HG03175 (cell line): ENCODE measurements at regions not wholly inside any gene's neighbourhood (a gene's known extent, or its start where the extent isn't known, plus 50 kb on each side); places are given as distances from the start of the nearest gene placed in this dataset.
"Not testable (repeated sequence)": the region's sequence is repeated elsewhere in the genome, so short reads cannot be mapped to it uniquely, and the experiment has no call there.

Experiments
- ATAC-seq: cut with Tn5 transposase; IDR thresholded peaks from one replicate; pipeline ENCODE4 v1.9.1; 2021; ENCODE audit warnings: mild to moderate bottlenecking, moderate library complexity; ENCODE audit not compliant: unreplicated experiment

DNA sequence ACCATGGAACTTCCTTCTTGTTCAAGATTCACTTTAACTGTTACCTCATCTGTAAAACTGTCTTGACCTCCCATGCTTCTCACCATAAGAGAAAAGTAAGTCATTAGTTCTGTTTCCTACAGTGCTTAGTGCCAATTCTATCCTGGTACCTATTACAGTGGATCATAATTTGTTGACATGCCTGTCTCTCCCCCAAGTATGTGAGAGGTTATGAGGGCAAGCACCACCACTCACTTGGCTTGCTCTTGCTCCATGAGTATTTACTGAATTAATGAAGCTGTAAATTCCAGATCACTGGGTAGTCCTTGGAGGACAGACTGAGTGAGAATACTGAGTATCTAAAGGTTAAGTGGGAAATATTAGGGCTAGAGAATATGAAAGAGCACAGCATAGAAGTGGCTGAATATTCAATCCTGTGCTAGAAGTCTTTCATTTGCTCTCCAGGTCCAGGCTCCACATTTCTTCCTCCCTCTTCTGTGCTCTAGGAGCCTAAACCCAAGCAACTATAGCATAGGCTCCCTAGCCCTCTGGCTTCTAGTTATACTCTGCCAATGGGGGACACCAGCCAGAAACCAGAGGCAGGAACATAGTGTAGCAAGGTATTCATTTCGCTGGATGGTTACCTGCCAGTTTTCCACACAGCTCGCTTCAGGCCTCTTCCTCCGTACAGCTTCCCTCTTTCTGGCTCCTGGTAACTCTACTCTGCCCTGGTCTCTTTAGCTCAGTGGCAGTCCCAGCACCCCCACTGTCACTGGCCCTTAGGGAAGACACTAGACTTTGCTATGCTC lies 118.2 kb upstream of the SLC5A12 start:
- no peak for ATAC-seq

DNA sequence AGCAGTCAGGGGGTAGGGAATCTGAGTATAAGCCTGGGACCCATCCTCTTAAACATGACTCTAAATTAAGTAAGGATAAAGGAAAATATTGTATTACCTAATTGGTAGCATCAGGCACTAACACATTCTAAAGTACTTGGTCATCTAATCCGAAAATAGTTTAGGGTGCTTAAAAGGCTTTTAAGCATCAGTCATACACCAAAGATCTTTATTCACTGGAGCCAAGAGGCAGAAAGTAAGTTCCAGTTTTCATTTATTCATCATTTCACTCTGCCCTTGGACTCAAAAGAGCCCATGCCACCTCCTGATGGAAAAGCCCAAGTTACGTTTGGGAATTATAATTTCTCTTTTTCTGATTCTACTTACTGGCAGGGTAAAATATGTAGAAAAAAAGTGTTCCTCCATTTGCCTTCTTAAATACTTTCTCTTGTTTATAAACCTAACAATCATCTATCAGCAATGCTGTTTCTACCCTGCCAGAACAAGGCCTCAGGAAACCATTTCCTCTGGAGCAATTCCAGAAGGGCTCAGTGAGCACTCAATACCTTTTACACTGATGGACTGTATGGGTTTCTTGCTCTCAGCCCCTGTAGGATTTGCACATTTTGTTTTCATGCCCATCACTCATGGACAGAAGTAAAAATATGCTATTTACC lies 120.1 kb upstream of the SLC5A12 start:
- no peak for ATAC-seq

DNA sequence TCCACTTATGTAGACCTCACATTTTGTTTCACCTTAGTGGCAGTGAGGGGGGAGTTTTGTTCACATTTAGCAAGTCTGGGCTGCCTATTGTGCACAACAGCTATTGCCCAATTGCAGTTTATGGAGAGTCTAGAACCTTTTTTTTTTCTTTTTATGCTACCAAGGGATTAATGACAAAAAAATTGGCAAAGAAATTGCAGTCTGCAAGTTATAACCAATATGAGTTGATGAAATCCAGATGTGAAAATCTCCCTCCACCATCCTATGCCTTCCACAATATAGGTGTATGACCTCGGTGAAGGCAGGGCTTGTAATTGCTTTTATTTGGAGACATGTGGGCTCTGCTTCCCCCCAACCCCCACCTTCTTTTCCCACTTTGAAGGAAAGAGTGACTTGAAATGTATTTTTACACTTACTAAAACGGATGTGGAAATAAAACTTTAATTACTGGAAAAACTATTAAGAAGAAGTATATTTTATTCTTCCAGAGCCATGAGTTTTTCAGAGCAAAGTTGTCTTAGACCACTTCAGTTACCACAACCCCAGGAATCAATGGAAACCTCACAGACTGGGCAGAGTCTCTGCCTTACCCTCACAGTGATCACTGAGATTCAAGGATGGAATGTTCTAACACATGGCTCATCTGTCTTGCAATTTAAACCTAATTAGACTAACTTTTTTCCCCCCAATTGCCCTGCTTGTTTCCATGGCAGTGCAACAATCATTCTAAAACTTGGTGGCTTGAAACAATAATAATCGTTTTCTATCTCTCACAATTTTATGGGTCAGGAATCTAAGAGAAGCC lies 120.8 kb upstream of the SLC5A12 start:
- no peak for ATAC-seq

GRCh38 chr11:26843539-26843938 lies 121.7 kb upstream of the SLC5A12 start:
- ATAC-seq = no peak

DNA sequence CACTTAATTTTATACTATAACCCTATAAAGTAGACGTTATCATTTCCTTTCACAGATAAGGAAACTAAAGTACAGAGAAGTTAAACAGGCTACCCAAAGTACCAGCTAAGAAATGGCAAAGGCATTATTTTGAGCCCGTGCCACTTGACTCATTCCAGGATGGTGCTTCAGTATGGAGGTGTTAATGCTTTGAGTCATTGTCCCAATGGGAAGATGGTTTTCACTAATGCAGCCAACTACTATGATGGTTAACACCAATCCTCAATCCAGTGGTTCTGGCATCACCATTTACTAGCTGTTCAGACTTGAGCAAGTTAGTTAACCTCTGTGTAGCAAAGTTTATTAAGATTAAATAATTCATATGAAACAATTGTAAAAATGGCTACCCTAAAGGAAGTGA lies 123.1 kb upstream of the SLC5A12 start:
- ATAC-seq = no peak

DNA sequence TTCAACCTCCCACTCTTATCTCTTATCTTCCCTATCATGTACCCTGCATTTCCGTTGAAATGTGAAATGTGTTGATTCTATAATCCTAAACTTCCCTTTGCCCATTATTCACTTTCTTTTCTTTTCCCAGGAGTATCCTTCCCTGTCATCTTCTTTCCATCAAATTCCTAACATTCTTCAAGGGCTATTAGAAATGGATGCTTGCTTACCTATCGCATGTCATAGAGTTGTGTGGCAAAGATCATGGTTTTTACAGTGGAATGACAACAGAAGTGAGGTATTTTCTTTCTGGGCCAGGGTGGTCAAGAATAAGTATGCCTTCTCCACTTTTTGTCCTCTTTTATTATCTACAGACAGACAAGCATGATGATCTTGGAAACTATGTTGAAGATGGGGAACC lies 124.4 kb upstream of the SLC5A12 start:
- no peak for ATAC-seq

GRCh38 chr11:26847459-26847858 lies 125.6 kb upstream of the SLC5A12 start:
- no peak for ATAC-seq

DNA sequence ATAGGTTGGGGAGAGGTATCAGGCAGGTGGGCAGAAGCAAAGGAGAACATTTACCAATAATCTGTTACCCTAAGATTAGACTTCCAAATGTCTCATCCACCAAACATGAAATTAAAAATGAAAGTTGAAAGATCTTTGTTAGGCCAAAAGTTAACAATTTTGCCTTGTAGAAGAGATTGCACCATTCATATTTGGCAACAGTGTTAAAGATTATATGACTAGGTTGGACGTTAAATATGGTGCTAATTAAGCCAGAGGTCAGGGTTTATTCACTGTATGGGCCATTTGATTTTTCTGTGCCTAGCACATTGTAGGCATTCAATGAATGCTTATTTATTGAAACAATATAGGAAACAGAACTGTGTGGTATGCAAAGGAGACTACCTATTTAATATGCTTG lies 126.1 kb upstream of the SLC5A12 start:
- no peak for ATAC-seq

DNA sequence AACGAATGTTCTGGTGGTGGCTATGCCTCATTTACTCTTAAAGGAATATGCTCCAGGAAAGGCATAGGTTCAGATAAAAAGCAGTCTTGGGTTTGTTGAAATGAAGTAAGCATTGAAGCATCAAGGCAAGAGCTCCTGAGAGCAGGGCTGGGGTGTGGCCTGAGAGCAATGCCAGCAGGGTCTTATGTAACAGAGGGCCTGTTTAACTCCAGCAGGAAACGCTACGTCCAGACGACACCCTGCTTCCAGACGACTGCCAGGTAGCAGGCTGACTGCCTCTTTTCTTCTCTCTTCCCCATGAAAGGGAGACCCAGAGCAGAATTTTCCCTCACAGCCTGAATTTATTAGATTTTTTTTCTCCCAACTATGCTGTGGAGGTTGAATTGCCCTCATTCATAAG lies 127.2 kb upstream of the SLC5A12 start:
- ATAC-seq = no peak

GRCh38 chr11:26851291-26851690 lies 129.4 kb upstream of the SLC5A12 start:
- ATAC-seq = no peak

- no peak for ATAC-seq
Observed at GRCh38 chr11:26851696-26852095, 129.8 kb upstream of the SLC5A12 start.

- ATAC-seq = no peak
Observed at GRCh38 chr11:26858098-26858497, 135.8 kb upstream of the FIBIN start.

DNA sequence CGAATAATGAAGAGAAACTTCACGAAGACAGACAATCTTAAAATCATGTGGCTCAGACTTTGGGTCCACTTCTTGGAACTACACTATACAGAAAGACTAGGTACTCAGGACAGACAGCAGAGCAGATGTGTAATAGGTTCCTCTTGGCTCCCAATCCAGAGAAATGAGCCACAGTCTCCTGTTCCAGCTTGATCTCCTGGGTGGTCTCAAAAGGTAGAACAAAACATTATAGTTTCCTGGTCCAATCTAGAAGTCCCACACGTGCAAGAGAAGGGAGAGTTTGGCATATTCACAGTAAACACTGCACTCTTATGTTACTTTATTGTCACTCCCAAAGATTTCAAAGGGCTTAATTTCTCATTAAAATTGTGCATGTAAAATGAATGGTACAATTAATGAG lies 134.5 kb upstream of the FIBIN start:
- no peak for ATAC-seq

DNA sequence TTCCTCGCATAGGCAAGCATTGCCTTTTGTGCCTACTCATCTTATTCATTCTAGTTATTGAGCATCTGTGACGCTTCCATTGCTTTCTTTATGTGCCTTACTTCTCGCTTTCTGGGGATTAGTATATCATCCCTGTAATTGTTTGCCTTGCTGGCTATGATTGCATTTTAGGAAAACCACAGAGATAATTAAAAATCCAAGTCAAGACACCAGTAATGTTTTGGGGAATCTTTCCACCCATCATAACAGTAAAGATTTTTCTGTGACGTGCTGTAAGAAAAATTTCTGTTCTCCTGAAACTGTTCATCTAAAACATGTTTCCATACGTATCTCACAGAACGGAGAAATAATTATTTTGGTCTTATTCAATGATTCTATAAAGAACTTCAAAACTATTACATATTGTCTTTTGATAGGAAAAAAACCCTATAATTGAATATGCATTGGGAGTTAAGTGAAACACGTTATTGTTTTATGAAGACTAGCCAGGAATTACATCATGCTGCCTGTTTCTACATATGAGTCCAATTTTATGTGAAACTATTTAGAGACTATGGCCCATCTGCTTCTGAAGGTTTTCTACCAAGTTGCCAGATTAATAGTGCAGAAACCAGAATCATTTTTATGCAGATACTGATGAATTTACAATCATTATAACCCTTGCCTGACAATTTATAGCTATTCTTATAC lies 133.7 kb upstream of the FIBIN start:
- ATAC-seq = no peak

DNA sequence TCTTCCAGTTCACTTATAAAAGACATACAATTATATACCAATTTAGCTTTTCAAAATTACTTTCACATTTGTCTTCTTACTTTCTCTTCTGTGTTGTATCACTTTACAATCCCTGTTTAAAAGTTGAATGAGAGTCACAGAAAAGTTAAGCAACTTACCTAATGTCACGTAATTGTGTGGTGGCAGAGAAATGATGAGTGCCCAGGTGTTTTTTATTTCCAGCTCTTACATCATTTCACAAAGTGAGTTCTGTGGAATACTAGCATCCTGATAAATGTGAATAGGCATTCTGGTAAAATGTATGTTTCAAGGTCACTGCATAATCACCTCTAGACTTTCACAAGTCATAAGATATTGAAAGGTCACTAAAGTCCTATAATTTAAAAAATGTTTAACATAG lies 133.0 kb upstream of the FIBIN start:
- ATAC-seq = no peak

DNA sequence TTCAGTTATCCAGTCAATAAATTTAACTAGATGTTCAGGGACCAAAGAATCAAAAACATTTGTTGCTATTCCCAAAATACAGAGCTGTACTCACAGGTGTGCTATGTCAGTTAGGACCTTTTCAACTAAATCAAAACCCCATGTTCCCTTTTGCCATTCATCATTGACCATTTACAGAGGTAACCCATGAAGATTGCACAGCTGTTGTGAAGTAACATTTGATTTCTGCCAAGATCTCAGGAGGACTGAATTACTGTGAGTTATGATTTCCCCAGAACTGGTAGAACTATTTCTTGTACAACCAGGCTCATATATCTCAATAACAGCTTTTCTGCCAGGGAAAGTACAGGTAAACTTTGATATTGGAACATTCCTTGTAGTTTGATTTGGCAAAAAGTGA lies 131.1 kb upstream of the FIBIN start:
- ATAC-seq = no peak

- ATAC-seq = no peak
Observed at GRCh38 chr11:26865703-26866102, 128.2 kb upstream of the FIBIN start.

DNA sequence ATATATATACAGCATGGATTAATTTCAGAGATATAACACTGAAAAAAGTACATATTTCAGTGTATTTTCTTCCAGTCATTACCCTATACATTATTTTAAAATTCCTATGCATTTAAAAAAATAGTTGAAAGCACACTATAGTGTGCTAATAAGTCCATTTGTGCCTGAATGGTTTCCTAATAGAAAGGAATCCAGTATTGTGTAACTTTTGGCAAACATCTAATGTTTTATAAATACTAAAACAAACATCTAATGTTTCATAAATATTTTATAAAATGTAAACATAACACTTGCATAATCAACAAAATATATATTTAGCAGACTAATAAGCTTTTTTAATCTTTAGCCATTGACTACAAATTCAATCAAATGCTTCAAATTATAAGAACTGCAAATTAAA lies 126.6 kb upstream of the FIBIN start:
- no peak for ATAC-seq

DNA sequence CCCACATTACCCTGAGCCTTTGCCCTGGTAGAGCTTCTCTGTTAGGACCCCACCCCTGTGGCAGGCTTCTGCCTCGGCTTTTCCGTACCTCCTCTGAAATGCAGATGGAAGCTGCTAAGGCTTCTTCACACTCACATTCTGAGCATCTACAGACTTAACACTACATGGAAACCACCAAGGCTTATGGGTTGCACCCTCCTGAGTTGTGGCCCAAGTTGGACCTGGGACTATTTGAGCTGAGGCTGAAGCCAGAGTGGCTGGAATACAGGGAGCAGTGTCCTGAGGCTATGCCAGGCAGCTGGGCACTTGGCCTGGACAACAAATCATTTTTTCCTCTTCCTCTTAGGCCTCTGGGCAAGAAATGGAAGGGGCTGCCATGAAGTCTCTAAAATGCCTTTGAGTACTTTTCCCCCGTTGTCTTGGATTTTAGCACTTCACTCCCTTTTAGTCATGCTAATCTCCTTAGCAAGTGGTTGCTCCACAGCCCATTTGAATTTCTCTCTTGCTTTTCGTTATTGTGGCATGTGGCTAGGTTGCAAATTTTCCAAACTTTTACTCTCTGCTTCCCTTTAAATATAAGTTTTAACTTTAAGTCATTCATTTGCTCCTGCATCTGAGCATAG lies 114.8 kb upstream of the FIBIN start:
- no peak for ATAC-seq

DNA sequence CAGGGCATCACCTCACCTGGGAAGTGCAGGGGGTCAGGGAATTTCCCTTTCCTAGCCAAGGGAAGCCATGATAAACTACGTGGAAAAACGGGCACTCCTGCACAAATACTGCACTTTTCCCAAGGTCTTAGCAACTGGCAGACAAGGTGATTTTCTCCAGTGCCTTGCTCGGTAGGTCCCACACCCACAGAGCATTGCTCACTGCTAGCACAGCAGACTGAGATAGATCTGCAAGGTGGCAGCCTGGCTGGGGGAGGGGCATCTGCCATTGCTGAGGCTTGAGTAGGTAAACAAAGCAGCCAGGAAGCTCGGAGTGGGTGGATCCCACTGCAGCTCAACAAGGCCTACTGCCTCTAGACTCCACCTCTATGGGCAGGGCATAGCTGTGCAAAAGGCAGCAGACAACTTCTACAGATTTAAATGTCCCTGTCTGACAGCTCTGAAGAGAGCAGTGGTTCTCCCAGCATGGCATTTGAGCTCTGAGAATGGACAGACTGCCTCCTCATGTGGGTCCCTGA lies 111.5 kb upstream of the FIBIN start:
- ATAC-seq = not testable (repeated sequence)

DNA sequence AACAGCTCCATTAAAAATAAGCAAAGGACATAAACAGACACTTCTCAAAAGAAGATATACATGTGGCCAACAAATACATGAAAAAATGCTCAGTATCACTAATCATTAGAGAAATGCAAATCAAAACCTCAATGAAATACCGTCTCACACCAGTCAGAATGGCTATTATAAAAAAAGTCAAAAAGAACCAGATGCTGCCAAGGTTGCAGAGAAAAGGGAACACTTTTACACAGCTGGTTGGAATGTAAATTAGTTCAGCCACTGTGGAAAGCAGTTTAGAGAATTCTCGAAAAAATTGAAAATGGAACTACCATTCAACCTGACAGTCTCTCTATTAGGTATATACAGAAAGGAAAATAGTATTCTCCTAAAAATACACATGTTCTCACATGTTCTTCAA lies 102.4 kb upstream of the FIBIN start:
- no peak for ATAC-seq
